Loucy (cell line): ENCODE measurements at regions not wholly inside any gene's neighbourhood (a gene's known extent, or its start where the extent isn't known, plus 50 kb on each side); places are given as distances from the start of the nearest gene placed in this dataset.

Source experiments
- CTCF ChIP-seq: fragments of 200-600 bp; sonication (generic); conservative IDR thresholded peaks from 2 replicates; pipeline ENCODE4 v1.5.1; 2014; ENCODE audit warnings: mild to moderate bottlenecking, antibody characterized with exemption, low read length
- EZH2phosphoT487 ChIP-seq: fragments of 200-600 bp; IDR thresholded peaks from 2 replicates; pipeline ENCODE4 v1.6.1; 2018; ENCODE audit warnings: antibody characterized with exemption, mild to moderate bottlenecking, moderate library complexity, borderline replicate concordance

- no peak for TF ChIP-seq CTCF
- no peak for TF ChIP-seq EZH2phosphoT487
Observed at GRCh38 chr2:37476411-37476810, 132.0 kb downstream of the QPCT start.
